ENCODE measurements at regions not wholly inside any gene's neighbourhood (a gene's known extent, or its start where the extent isn't known, plus 50 kb on each side); places are given as distances from the start of the nearest gene placed in this dataset.

DNA sequence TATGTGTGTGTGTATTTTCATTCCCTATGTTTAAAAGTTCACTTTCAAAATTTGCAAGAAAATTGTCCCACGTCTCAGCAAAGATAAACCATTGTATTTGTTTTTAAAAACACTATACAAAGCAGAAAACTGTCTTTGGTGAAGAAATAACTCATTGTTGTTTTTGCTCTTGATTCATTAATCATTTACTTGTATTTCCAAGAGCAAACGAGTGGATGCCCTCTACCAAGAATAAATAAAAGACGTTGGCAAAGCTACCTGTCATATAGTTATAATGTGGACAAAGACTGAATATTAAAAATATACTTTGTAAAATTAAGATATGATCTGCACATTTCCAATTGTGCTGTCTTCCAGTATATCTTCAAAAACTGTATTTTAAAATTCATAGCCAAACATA, 210.9 kb upstream of the NDST3 start:
- TF ChIP-seq, protein P1, sequence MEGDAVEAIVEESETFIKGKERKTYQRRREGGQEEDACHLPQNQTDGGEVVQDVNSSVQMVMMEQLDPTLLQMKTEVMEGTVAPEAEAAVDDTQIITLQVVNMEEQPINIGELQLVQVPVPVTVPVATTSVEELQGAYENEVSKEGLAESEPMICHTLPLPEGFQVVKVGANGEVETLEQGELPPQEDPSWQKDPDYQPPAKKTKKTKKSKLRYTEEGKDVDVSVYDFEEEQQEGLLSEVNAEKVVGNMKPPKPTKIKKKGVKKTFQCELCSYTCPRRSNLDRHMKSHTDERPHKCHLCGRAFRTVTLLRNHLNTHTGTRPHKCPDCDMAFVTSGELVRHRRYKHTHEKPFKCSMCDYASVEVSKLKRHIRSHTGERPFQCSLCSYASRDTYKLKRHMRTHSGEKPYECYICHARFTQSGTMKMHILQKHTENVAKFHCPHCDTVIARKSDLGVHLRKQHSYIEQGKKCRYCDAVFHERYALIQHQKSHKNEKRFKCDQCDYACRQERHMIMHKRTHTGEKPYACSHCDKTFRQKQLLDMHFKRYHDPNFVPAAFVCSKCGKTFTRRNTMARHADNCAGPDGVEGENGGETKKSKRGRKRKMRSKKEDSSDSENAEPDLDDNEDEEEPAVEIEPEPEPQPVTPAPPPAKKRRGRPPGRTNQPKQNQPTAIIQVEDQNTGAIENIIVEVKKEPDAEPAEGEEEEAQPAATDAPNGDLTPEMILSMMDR (IDR thresholded peaks at IDR 0.05; ENCODE audit: extremely low read depth in 1 of 2, insufficient read depth in 1 of 2, low read depth in 1 of 2, low read length in 2 of 2): no peak
- TF ChIP-seq POLR2A (IDR thresholded peaks at IDR 0.05; ENCODE audit: low read depth, low read length): no peak
- TF ChIP-seq FOS (IDR thresholded peaks at IDR 0.05; ENCODE audit: borderline replicate concordance, insufficient read depth, low read length): no peak
- no peak for TF ChIP-seq POLR2AphosphoS5 (IDR thresholded peaks at IDR 0.05; ENCODE audit: insufficient read depth, low read depth, low read length)
- no peak for TF ChIP-seq GATA2 (IDR thresholded peaks at IDR 0.05; ENCODE audit: insufficient read depth, insufficient read length, low read depth, low read length)
- no peak for TF ChIP-seq EZH2 (IDR thresholded peaks at IDR 0.05; ENCODE audit: borderline replicate concordance, low read depth, low read length, severe bottlenecking)
- no peak for TF ChIP-seq MYC (IDR thresholded peaks at IDR 0.05; ENCODE audit: low read depth, low read length)
- TF ChIP-seq, protein P2, sequence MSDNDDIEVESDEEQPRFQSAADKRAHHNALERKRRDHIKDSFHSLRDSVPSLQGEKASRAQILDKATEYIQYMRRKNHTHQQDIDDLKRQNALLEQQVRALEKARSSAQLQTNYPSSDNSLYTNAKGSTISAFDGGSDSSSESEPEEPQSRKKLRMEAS (IDR thresholded peaks at IDR 0.05; ENCODE audit: insufficient read depth, insufficient read length): no peak
- no peak for TF ChIP-seq JUN (IDR thresholded peaks at IDR 0.05; ENCODE audit: borderline replicate concordance, insufficient read depth, insufficient read length, low read depth)
